H1 (cell line): ENCODE measurements at regions not wholly inside any gene's neighbourhood (a gene's known extent, or its start where the extent isn't known, plus 50 kb on each side); places are given as distances from the start of the nearest gene placed in this dataset.

Experiments
- BACH1 ChIP-seq: IDR thresholded peaks from 2 replicates; pipeline ENCODE4 v1.6.1; 2012; ENCODE audit warnings: low read length, improper control_type of control experiment
- TEAD4 ChIP-seq: IDR thresholded peaks from 2 replicates; pipeline ENCODE4 v1.6.1; 2012; ENCODE audit warnings: low read depth, low read length, inconsistent platforms, mixed read lengths
- ZNF274 ChIP-seq: IDR thresholded peaks from 2 replicates; pipeline ENCODE4 v1.7.0; 2012; ENCODE audit warnings: low read length, borderline replicate concordance; ENCODE audit errors: extremely low read depth
- TF ChIP-seq, protein P1 (sequence below): fragments of 300-600 bp; sonication (generic); IDR thresholded peaks from 2 replicates; pipeline ENCODE4 v1.7.1; 2012; ENCODE audit warnings: low read length, moderate library complexity, mild to moderate bottlenecking, inconsistent platforms; ENCODE audit not compliant: insufficient replicate concordance
- TF ChIP-seq, protein P2 (sequence below), 3 experiments: IDR thresholded peaks; 1 replicate in 2 of 3; 2 replicates in 1 of 3; pipeline versions ENCODE4 v1.5.1 to v1.6.1; 2011; ENCODE audit warnings: low read length in 3 of 3, mild to moderate bottlenecking in 3 of 3, inconsistent platforms in 2 of 3, low read depth in 1 of 3, moderate library complexity in 1 of 3; ENCODE audit not compliant: insufficient read depth in 1 of 3; ENCODE audit errors: control extremely low read depth in 1 of 3

DNA sequence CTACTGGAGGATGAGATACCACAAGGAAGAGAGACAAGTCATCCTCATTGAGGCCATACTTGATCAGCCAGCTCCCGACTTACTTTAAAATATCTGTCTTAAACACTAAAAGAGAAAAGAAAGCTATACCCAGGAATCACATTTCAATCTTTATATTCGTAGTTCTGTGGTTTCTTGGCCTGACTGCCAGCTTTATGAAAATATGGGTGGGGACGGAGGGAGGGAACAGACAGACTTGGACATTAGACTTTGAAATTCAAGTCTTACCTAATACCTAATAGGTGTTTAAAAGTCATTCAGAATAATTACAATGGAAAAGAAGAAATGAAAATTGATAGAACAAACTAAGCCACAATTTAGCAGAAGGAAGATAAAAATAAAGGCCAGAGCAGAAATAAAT lies 604.8 kb upstream of the RORB start (continued):
- TF ChIP-seq, protein P1, sequence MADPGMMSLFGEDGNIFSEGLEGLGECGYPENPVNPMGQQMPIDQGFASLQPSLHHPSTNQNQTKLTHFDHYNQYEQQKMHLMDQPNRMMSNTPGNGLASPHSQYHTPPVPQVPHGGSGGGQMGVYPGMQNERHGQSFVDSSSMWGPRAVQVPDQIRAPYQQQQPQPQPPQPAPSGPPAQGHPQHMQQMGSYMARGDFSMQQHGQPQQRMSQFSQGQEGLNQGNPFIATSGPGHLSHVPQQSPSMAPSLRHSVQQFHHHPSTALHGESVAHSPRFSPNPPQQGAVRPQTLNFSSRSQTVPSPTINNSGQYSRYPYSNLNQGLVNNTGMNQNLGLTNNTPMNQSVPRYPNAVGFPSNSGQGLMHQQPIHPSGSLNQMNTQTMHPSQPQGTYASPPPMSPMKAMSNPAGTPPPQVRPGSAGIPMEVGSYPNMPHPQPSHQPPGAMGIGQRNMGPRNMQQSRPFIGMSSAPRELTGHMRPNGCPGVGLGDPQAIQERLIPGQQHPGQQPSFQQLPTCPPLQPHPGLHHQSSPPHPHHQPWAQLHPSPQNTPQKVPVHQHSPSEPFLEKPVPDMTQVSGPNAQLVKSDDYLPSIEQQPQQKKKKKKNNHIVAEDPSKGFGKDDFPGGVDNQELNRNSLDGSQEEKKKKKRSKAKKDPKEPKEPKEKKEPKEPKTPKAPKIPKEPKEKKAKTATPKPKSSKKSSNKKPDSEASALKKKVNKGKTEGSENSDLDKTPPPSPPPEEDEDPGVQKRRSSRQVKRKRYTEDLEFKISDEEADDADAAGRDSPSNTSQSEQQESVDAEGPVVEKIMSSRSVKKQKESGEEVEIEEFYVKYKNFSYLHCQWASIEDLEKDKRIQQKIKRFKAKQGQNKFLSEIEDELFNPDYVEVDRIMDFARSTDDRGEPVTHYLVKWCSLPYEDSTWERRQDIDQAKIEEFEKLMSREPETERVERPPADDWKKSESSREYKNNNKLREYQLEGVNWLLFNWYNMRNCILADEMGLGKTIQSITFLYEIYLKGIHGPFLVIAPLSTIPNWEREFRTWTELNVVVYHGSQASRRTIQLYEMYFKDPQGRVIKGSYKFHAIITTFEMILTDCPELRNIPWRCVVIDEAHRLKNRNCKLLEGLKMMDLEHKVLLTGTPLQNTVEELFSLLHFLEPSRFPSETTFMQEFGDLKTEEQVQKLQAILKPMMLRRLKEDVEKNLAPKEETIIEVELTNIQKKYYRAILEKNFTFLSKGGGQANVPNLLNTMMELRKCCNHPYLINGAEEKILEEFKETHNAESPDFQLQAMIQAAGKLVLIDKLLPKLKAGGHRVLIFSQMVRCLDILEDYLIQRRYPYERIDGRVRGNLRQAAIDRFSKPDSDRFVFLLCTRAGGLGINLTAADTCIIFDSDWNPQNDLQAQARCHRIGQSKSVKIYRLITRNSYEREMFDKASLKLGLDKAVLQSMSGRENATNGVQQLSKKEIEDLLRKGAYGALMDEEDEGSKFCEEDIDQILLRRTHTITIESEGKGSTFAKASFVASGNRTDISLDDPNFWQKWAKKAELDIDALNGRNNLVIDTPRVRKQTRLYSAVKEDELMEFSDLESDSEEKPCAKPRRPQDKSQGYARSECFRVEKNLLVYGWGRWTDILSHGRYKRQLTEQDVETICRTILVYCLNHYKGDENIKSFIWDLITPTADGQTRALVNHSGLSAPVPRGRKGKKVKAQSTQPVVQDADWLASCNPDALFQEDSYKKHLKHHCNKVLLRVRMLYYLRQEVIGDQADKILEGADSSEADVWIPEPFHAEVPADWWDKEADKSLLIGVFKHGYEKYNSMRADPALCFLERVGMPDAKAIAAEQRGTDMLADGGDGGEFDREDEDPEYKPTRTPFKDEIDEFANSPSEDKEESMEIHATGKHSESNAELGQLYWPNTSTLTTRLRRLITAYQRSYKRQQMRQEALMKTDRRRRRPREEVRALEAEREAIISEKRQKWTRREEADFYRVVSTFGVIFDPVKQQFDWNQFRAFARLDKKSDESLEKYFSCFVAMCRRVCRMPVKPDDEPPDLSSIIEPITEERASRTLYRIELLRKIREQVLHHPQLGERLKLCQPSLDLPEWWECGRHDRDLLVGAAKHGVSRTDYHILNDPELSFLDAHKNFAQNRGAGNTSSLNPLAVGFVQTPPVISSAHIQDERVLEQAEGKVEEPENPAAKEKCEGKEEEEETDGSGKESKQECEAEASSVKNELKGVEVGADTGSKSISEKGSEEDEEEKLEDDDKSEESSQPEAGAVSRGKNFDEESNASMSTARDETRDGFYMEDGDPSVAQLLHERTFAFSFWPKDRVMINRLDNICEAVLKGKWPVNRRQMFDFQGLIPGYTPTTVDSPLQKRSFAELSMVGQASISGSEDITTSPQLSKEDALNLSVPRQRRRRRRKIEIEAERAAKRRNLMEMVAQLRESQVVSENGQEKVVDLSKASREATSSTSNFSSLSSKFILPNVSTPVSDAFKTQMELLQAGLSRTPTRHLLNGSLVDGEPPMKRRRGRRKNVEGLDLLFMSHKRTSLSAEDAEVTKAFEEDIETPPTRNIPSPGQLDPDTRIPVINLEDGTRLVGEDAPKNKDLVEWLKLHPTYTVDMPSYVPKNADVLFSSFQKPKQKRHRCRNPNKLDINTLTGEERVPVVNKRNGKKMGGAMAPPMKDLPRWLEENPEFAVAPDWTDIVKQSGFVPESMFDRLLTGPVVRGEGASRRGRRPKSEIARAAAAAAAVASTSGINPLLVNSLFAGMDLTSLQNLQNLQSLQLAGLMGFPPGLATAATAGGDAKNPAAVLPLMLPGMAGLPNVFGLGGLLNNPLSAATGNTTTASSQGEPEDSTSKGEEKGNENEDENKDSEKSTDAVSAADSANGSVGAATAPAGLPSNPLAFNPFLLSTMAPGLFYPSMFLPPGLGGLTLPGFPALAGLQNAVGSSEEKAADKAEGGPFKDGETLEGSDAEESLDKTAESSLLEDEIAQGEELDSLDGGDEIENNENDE: no peak
- TF ChIP-seq BACH1 (no peak), TEAD4 (no peak), ZNF274 (no peak)
- TF ChIP-seq, protein P2, sequence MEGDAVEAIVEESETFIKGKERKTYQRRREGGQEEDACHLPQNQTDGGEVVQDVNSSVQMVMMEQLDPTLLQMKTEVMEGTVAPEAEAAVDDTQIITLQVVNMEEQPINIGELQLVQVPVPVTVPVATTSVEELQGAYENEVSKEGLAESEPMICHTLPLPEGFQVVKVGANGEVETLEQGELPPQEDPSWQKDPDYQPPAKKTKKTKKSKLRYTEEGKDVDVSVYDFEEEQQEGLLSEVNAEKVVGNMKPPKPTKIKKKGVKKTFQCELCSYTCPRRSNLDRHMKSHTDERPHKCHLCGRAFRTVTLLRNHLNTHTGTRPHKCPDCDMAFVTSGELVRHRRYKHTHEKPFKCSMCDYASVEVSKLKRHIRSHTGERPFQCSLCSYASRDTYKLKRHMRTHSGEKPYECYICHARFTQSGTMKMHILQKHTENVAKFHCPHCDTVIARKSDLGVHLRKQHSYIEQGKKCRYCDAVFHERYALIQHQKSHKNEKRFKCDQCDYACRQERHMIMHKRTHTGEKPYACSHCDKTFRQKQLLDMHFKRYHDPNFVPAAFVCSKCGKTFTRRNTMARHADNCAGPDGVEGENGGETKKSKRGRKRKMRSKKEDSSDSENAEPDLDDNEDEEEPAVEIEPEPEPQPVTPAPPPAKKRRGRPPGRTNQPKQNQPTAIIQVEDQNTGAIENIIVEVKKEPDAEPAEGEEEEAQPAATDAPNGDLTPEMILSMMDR (IDR thresholded peaks at IDR 0.05; ENCODE audit: control extremely low read depth in 1 of 3, insufficient read depth in 1 of 3, low read depth in 1 of 3, low read length in 3 of 3): no peak
